IMR-90 (cell line): ENCODE measurements at regions not wholly inside any gene's neighbourhood (a gene's known extent, or its start where the extent isn't known, plus 50 kb on each side); places are given as distances from the start of the nearest gene placed in this dataset.

Source experiments
- ATAC-seq: fragments of 200-7000 bp; cut with Tn5 transposase; 2 replicates; pipeline ENCODE4 v1.9.1; 2020; ENCODE audit warnings: low read depth, mild to moderate bottlenecking, moderate library complexity
- BruUV-seq: library from RNA; stranded (reverse); fragments of 400-500 nt; replicated peaks from 2 replicates; lab custom pipeline; 2021; lab: Mats Ljungman, UMichigan
- CTCF ChIA-PET: fragments of 300-600 bp; formaldehyde crosslinking; extraction: SDS; loops from one replicate; lab custom pipeline; 2021; ENCODE audit warnings: antibody characterized with exemption; lab: Yijun Ruan, JAX
- POLR2A ChIA-PET: fragments of 300-600 bp; sonication (Branson Sonifier 250); formaldehyde crosslinking; loops from one replicate; lab custom pipeline; 2022; ENCODE audit warnings: antibody characterized with exemption; ENCODE audit not compliant: unreplicated experiment; lab: Charles Lee
- DNase-seq: peaks from one replicate; pipeline ENCODE4 v3.0.0; 2013
- H2AFZ ChIP-seq: replicated peaks from 2 replicates; pipeline ENCODE3; 2013; ENCODE audit warnings: low read length, mild to moderate bottlenecking; ENCODE audit not compliant: poor library complexity
- H2AK5ac ChIP-seq: 2 replicates; pipeline ENCODE4 v1.6.1; 2013; ENCODE audit warnings: low read depth, low read length, inconsistent platforms
- H2AK9ac ChIP-seq: replicated peaks from 2 replicates; pipeline ENCODE3; 2013; ENCODE audit warnings: mild to moderate bottlenecking, low read depth, low read length, moderate library complexity; ENCODE audit not compliant: poor library complexity
- H2BK120ac ChIP-seq: 2 replicates; pipeline ENCODE4 v1.6.1; 2013; ENCODE audit warnings: low read depth, low read length, inconsistent platforms
- H2BK15ac ChIP-seq: 3 replicates; pipeline ENCODE4 v1.6.1; 2013; ENCODE audit warnings: low read depth, low read length, inconsistent platforms
- H2BK20ac ChIP-seq: 2 replicates; pipeline ENCODE4 v1.6.1; 2013; ENCODE audit warnings: low read depth, mild to moderate bottlenecking, inconsistent platforms, low read length, moderate library complexity
- H2BK5ac ChIP-seq: 2 replicates; pipeline ENCODE4 v1.6.1; 2013; ENCODE audit warnings: mild to moderate bottlenecking, low read depth, low read length, inconsistent platforms; ENCODE audit not compliant: poor library complexity, severe bottlenecking
- H3K14ac ChIP-seq: replicated peaks from 2 replicates; pipeline ENCODE4 v1.6.1; 2013; ENCODE audit warnings: low read depth, low read length, inconsistent platforms
- H3K18ac ChIP-seq: 2 replicates; pipeline ENCODE4 v1.6.1; 2013; ENCODE audit warnings: low read depth, low read length, control low read depth
- H3K23ac ChIP-seq: 2 replicates; pipeline ENCODE4 v1.6.1; 2013; ENCODE audit warnings: low read depth, low read length, inconsistent platforms
- H3K27ac ChIP-seq: 2 replicates; pipeline ENCODE4 v1.5.1; 2013; ENCODE audit warnings: mild to moderate bottlenecking, control low read depth, low read length; ENCODE audit not compliant: insufficient read depth
- H3K27me3 ChIP-seq: 2 replicates; pipeline ENCODE4 v1.6.1; 2013; ENCODE audit warnings: low read length; ENCODE audit not compliant: control insufficient read depth, insufficient read depth
- H3K36me3 ChIP-seq: 2 replicates; pipeline ENCODE4 v1.6.1; 2013; ENCODE audit warnings: low read length, mixed read lengths; ENCODE audit not compliant: control insufficient read depth, insufficient read depth
- H3K4ac ChIP-seq: 2 replicates; pipeline ENCODE4 v1.6.1; 2013; ENCODE audit warnings: low read depth, low read length, inconsistent platforms
- H3K4me1 ChIP-seq: 2 replicates; pipeline ENCODE4 v1.6.1; 2013; ENCODE audit warnings: low read length, mixed read lengths; ENCODE audit not compliant: control insufficient read depth, insufficient read depth
- H3K4me2 ChIP-seq: 2 replicates; pipeline ENCODE4 v1.6.1; 2013; ENCODE audit warnings: low read depth, mild to moderate bottlenecking, control low read depth, low read length, moderate library complexity
- H3K4me3 ChIP-seq: 2 replicates; pipeline ENCODE4 v1.5.1; 2013; ENCODE audit warnings: low read depth, mild to moderate bottlenecking, control low read depth, low read length, moderate library complexity; ENCODE audit not compliant: insufficient read depth
- H3K56ac ChIP-seq: 2 replicates; pipeline ENCODE4 v1.6.1; 2013; ENCODE audit warnings: low read length, inconsistent platforms; ENCODE audit not compliant: insufficient read depth; ENCODE audit errors: extremely low read depth
- H3K79me1 ChIP-seq, 2 experiments: 2 replicates each; pipeline ENCODE4 v1.6.1; 2013; ENCODE audit warnings: low read length in 2 of 2, inconsistent platforms in 1 of 2, low read depth in 1 of 2
- H3K9ac ChIP-seq: 2 replicates; pipeline ENCODE4 v1.6.1; 2013; ENCODE audit warnings: low read depth, low read length, control low read depth
- H3K9me1 ChIP-seq: 2 replicates; pipeline ENCODE4 v1.6.1; 2013; ENCODE audit warnings: low read length, inconsistent platforms; ENCODE audit not compliant: insufficient read depth
- H3K9me3 ChIP-seq: 2 replicates; pipeline ENCODE4 v1.6.1; 2013; ENCODE audit warnings: low read length; ENCODE audit not compliant: control insufficient read depth, insufficient read depth
- H4K20me1 ChIP-seq: 2 replicates; pipeline ENCODE4 v1.6.1; 2013; ENCODE audit warnings: low read length, inconsistent platforms; ENCODE audit not compliant: insufficient read depth
- H4K5ac ChIP-seq: 2 replicates; pipeline ENCODE4 v1.6.1; 2013; ENCODE audit warnings: mild to moderate bottlenecking, low read depth, low read length, control low read depth
- H4K8ac ChIP-seq, 2 experiments: 2 replicates each; pipeline ENCODE4 v1.6.1; 2013; ENCODE audit warnings: low read depth in 2 of 2, low read length in 2 of 2, control low read depth in 1 of 2, inconsistent platforms in 1 of 2
- H4K91ac ChIP-seq: 2 replicates; pipeline ENCODE4 v1.6.1; 2013; ENCODE audit warnings: low read depth, low read length, inconsistent platforms; ENCODE audit not compliant: insufficient read depth
- BHLHE40 ChIP-seq: fragments of 150-350 bp; IDR thresholded peaks from 2 replicates; pipeline ENCODE4 v1.6.1; 2016; ENCODE audit warnings: mild to moderate bottlenecking, low read depth, low read length
- CEBPB ChIP-seq: IDR thresholded peaks from 2 replicates; pipeline ENCODE4 v1.6.1; 2012; ENCODE audit warnings: low read depth, low read length, improper control_type of control experiment
- CHD1 ChIP-seq: IDR thresholded peaks from 2 replicates; pipeline ENCODE4 v1.6.1; 2012; ENCODE audit warnings: low read depth, low read length, improper control_type of control experiment
- FOS ChIP-seq: fragments of 150-350 bp; IDR thresholded peaks from 2 replicates; pipeline ENCODE4 v1.6.1; 2016; ENCODE audit warnings: low read depth, low read length
- MAFK ChIP-seq: IDR thresholded peaks from 2 replicates; pipeline ENCODE4 v1.6.1; 2012; ENCODE audit warnings: low read depth, low read length, improper control_type of control experiment
- MAZ ChIP-seq: IDR thresholded peaks from 2 replicates; pipeline ENCODE4 v1.6.1; 2012; ENCODE audit warnings: low read depth, mild to moderate bottlenecking, low read length, improper control_type of control experiment, moderate library complexity, borderline replicate concordance
- MXI1 ChIP-seq: IDR thresholded peaks from 2 replicates; pipeline ENCODE4 v1.6.1; 2012; ENCODE audit warnings: low read depth, mild to moderate bottlenecking, low read length, moderate library complexity, borderline replicate concordance
- NFE2L2 ChIP-seq: fragments of 150-350 bp; IDR thresholded peaks from 2 replicates; pipeline ENCODE4 v1.6.1; 2016; ENCODE audit warnings: low read depth, mild to moderate bottlenecking, low read length
- POLR2A ChIP-seq: IDR thresholded peaks from 2 replicates; pipeline ENCODE4 v1.6.1; 2012; ENCODE audit warnings: mild to moderate bottlenecking, low read depth, low read length
- RAD21 ChIP-seq: IDR thresholded peaks from 2 replicates; pipeline ENCODE4 v1.6.1; 2012; ENCODE audit warnings: low read length, improper control_type of control experiment
- RCOR1 ChIP-seq: IDR thresholded peaks from 2 replicates; pipeline ENCODE4 v1.6.1; 2012; ENCODE audit warnings: mild to moderate bottlenecking, low read length, improper control_type of control experiment; ENCODE audit not compliant: insufficient replicate concordance
- RFX5 ChIP-seq: IDR thresholded peaks from 2 replicates; pipeline ENCODE4 v1.8.0; 2012; ENCODE audit warnings: low read depth, mild to moderate bottlenecking, low read length, moderate library complexity
- SMC3 ChIP-seq: fragments of 150-350 bp; IDR thresholded peaks from 2 replicates; pipeline ENCODE4 v1.6.1; 2016; ENCODE audit warnings: low read depth, mild to moderate bottlenecking, antibody characterized with exemption, low read length, moderate library complexity
- USF2 ChIP-seq: fragments of 150-350 bp; IDR thresholded peaks from 2 replicates; pipeline ENCODE4 v1.6.1; 2017; ENCODE audit warnings: mild to moderate bottlenecking, antibody characterized with exemption, low read length, low read depth
- WGBS, 2 experiments: methylation state at CpG; one replicate each; pipeline versions ENCODE4 v1.1.5 to v1.1.7; 2013; ENCODE audit warnings: missing lambda C conversion rate in 2 of 2; ENCODE audit not compliant: insufficient read length in 1 of 2; ENCODE audit errors: extremely low coverage in 2 of 2; 5-methylcytosine and 5-hydroxymethylcytosine counted together
- dilution Hi-C: fragments of 300-500 bp; cut with HindIII; formaldehyde crosslinking; loops from one replicate; pipeline ENCODE4 v1.14.3; 2018; ENCODE audit warnings: low sequenced_read_pairs; ENCODE audit not compliant: unreplicated experiment
- in situ Hi-C: fragments of 300-500 bp; cut with MboI; formaldehyde crosslinking; loops from 3 replicates; pipeline ENCODE4 v1.14.3; 2019; ENCODE audit warnings: low sequenced_read_pairs, inconsistent platforms, mixed read lengths
- intact Hi-C: fragments of 100-400 bp; cut with micrococcal nuclease; formaldehyde crosslinking; loops from 2 replicates; pipeline ENCODE4 v1.10.0; 2022
- TF ChIP-seq, protein P1 (sequence below): fragments of 150-350 bp; IDR thresholded peaks from 2 replicates; pipeline ENCODE4 v1.6.1; 2016; ENCODE audit warnings: low read depth, mild to moderate bottlenecking, low read length, moderate library complexity, borderline replicate concordance
- TF ChIP-seq, protein P2 (sequence below): conservative IDR thresholded peaks from 2 replicates; pipeline ENCODE4 v1.5.1; 2012; ENCODE audit warnings: mild to moderate bottlenecking, low read depth, low read length, improper control_type of control experiment

DNA sequence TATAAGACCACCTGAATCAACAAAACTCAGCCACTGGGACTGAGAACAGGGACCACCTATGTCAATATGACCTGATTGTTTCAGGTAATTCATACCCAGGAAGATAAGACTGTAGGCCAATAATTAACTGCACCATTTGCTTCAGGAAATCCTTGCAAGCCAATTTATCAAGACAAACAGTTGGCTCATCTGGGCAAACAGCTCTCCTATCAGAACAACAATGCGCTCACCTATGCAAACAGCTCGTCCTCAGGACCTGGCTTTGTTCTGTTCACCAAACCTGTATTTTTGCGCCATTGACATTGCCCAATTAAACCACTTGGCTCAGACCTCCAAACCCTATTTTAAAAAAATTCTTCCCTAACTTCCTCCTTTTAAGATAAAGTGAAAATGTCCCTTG, 92.3 kb upstream of the MARCHF11 start:
- Histone ChIP-seq H3K9ac (no peak overlapping the region), H3K18ac (no peak overlapping the region), H2BK15ac (no peak overlapping the region), H2AK5ac (no peak overlapping the region), H2BK5ac (no peak overlapping the region), H3K56ac (no peak overlapping the region), H3K4me3 (no peak overlapping the region), H3K36me3 (no peaks in the 10 kb centered on the region), H3K14ac (no peak overlapping the region), H3K23ac (no peak overlapping the region), H4K20me1 (no peaks in the 10 kb centered on the region), H2AFZ (no peak overlapping the region), H3K27me3 (no peaks in the 10 kb centered on the region), H4K91ac (no peak overlapping the region), H4K8ac (no peak overlapping the region), H2BK120ac (no peak overlapping the region), H3K4me1 (no peaks in the 10 kb centered on the region), H2AK9ac (no peak overlapping the region), H3K27ac (no peak overlapping the region), H3K4ac (no peak overlapping the region), H2BK20ac (no peak overlapping the region), H3K4me2 (no peak overlapping the region), H3K9me1 (no peaks in the 10 kb centered on the region), H4K5ac (no peak overlapping the region), H3K79me1 (no peaks in the 10 kb centered on the region), H3K9me3 (no peaks in the 10 kb centered on the region)
- TF ChIP-seq USF2 (no peak), RCOR1 (no peak), RAD21 (no peak), SMC3 (no peak), CEBPB (no peak), MAZ (no peak), FOS (no peak), RFX5 (no peak), CHD1 (no peak), MAFK (no peak), POLR2A (no peak), MXI1 (no peak), NFE2L2 (no peak), BHLHE40 (no peak)
- TF ChIP-seq, protein P1, sequence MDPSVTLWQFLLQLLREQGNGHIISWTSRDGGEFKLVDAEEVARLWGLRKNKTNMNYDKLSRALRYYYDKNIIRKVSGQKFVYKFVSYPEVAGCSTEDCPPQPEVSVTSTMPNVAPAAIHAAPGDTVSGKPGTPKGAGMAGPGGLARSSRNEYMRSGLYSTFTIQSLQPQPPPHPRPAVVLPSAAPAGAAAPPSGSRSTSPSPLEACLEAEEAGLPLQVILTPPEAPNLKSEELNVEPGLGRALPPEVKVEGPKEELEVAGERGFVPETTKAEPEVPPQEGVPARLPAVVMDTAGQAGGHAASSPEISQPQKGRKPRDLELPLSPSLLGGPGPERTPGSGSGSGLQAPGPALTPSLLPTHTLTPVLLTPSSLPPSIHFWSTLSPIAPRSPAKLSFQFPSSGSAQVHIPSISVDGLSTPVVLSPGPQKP: no peak
- TF ChIP-seq, protein P2, sequence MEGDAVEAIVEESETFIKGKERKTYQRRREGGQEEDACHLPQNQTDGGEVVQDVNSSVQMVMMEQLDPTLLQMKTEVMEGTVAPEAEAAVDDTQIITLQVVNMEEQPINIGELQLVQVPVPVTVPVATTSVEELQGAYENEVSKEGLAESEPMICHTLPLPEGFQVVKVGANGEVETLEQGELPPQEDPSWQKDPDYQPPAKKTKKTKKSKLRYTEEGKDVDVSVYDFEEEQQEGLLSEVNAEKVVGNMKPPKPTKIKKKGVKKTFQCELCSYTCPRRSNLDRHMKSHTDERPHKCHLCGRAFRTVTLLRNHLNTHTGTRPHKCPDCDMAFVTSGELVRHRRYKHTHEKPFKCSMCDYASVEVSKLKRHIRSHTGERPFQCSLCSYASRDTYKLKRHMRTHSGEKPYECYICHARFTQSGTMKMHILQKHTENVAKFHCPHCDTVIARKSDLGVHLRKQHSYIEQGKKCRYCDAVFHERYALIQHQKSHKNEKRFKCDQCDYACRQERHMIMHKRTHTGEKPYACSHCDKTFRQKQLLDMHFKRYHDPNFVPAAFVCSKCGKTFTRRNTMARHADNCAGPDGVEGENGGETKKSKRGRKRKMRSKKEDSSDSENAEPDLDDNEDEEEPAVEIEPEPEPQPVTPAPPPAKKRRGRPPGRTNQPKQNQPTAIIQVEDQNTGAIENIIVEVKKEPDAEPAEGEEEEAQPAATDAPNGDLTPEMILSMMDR: no peak
- DNase-seq: no peak
- ATAC-seq: no peak
- dilution Hi-C loops (no loop called here), intact Hi-C loops (no loop called here), in situ Hi-C loops (no loop called here)
- ChIA-PET CTCF (no interaction called here), POLR2A (no interaction called here)
- 43% methylated on average over 2 of the region's 3 CpGs; no CpG with 5 or more reads in 1 of the 2 experiments for WGBS, 2 experiments
- no TSS peak for BruUV-seq
